ENCODE measurements at regions not wholly inside any gene's neighbourhood (a gene's known extent, or its start where the extent isn't known, plus 50 kb on each side); places are given as distances from the start of the nearest gene placed in this dataset.
A peak's percentile ranks its signal among the peaks of the same experiment; 100 is the strongest.

DNA sequence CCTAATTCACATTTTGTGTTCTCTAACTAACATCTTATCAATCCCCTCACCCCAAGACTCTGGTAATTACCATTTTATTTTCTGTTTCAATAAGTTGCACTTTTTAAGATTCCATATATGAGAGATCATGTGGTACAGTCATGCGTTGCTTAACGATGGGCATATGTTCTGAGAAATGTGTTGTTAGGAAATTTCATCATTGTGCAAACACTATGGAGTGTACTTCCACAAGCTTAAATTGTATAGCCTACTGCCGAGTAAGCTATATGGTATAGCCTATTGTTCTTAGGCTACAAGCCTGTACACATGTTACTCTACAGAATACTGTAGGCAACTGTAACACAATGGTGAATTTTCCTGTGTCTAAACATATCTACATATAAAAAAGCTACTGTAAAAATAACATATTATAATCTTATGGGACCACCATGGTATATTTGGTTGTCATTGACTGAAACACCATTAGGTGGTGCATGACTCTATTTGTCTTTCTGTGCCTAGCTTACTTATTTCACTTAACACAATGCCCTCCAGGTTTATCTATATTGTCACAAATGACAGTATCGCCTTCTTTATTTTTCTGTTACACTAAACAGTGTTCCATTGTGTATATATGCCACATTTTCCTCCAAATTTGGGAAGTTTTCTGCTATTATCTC lies 473.4 kb upstream of the LMO3 start:
- TF ChIP-seq, protein P1, sequence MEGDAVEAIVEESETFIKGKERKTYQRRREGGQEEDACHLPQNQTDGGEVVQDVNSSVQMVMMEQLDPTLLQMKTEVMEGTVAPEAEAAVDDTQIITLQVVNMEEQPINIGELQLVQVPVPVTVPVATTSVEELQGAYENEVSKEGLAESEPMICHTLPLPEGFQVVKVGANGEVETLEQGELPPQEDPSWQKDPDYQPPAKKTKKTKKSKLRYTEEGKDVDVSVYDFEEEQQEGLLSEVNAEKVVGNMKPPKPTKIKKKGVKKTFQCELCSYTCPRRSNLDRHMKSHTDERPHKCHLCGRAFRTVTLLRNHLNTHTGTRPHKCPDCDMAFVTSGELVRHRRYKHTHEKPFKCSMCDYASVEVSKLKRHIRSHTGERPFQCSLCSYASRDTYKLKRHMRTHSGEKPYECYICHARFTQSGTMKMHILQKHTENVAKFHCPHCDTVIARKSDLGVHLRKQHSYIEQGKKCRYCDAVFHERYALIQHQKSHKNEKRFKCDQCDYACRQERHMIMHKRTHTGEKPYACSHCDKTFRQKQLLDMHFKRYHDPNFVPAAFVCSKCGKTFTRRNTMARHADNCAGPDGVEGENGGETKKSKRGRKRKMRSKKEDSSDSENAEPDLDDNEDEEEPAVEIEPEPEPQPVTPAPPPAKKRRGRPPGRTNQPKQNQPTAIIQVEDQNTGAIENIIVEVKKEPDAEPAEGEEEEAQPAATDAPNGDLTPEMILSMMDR (conservative IDR thresholded peaks at IDR 0.05) = peak; percentile 31
- H3K27me3 Mint-ChIP-seq = peaks cover 2% of the 10 kb centered on the region
- H3K4me1 Mint-ChIP-seq (ENCODE audit: unreplicated experiment) = no peaks in the 10 kb centered on the region
- no peaks in the 10 kb centered on the region for H3K9me3 Mint-ChIP-seq
- no peak overlapping the region for H3K4me3 Mint-ChIP-seq
- H3K27ac Mint-ChIP-seq = no peak overlapping the region
- no peaks in the 10 kb centered on the region for H3K36me3 Mint-ChIP-seq
- DNase-seq (ENCODE audit: extremely low spot score, unreplicated experiment) = no peak

DNA sequence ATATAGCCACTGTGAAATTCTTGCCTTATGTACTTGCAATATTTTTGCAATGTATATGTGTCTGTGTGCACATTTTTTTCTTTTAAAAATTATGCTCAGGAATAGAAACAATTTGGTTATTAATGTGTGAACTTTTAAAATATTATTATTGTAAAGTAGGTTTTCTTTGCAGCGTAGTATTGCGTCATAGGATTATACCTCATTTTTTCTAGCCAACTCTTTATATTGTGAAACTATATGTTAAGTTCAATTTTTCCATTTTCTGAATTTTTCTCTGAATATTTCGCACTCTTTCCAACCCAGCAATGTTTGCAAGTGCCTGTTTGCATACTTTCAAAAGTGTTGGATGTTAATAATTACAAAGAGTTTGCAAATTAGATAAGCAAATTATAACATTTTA lies 471.6 kb upstream of the LMO3 start:
- no peak overlapping the region for H3K27ac Mint-ChIP-seq
- no peaks in the 10 kb centered on the region for H3K36me3 Mint-ChIP-seq

DNA sequence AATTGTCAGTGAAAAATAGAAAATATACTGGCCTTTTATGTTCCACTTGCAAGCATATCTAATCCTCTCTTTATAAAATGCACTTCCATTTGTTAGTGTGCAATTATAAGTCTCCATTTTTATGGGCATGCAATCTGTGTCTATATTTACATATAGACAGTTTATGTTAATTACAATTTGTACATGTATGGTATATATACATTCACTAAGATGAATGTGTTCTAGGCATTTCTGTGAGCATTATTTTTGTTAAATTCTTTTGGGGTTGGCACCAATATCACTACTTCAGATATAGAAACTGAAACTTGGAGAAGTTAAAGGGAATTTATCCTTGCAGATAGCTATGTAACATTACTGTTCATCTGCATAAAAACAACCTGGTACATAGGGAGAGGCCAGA lies 470.8 kb upstream of the LMO3 start:
- H3K4me1 Mint-ChIP-seq (ENCODE audit: unreplicated experiment) = no peaks in the 10 kb centered on the region

More for the DNA sequence above, 471.6 kb upstream of the LMO3 start:
- DNase-seq (ENCODE audit: extremely low spot score, unreplicated experiment) = no peak
- Mint-ChIP-seq H3K27me3 (peaks cover 2% of the 10 kb centered on the region), H3K4me3 (no peak overlapping the region), H3K4me1 (ENCODE audit: unreplicated experiment) (no peaks in the 10 kb centered on the region), H3K9me3 (no peaks in the 10 kb centered on the region)
- TF ChIP-seq, protein P1 (conservative IDR thresholded peaks at IDR 0.05) = no peak

DNA sequence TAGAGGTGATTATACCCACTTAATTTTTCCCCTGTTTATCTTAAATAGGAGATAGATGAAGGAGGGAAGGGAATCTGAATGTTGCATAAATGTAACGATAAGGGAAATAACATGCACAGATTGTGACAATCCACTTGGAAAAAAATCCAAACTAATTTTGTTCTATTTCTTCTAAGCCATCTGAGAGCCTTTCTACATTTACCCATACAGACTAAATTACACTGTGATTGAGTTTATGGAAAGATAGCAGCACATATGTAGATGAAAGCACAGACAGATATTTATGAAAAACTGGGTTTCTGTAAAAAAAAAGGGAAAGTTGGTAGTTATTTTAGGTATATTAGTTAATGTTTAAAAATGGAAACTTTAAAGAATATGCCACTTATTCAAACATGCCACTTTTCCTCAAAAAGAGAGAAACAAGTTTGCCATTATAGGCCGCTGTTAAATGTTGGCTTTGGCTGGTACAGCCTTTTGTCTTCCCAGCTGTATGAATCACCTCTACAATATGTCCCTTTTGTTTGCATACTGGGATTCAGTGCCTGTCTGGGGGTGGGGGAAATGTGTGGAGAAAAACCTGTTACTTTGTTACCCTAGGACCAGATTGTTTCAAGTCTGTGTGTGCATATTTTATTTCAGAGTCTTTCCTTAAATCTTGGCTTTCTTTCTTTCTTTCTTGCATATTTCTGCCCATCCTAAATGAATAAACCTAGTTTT lies 470.2 kb upstream of the LMO3 start:
- Mint-ChIP-seq H3K27me3 (peaks cover 2% of the 10 kb centered on the region), H3K4me3 (no peak overlapping the region), H3K36me3 (no peaks in the 10 kb centered on the region), H3K27ac (no peak overlapping the region), H3K9me3 (no peaks in the 10 kb centered on the region), H3K4me1 (ENCODE audit: unreplicated experiment) (no peaks in the 10 kb centered on the region)
- no peak for DNase-seq (ENCODE audit: extremely low spot score, unreplicated experiment)
- TF ChIP-seq, protein P1 (conservative IDR thresholded peaks at IDR 0.05) = no peak

More for the DNA sequence above, 470.8 kb upstream of the LMO3 start:
- peaks cover 2% of the 10 kb centered on the region for H3K27me3 Mint-ChIP-seq
- H3K4me3 Mint-ChIP-seq = no peak overlapping the region
- no peaks in the 10 kb centered on the region for H3K9me3 Mint-ChIP-seq
- no peak overlapping the region for H3K27ac Mint-ChIP-seq
- no peaks in the 10 kb centered on the region for H3K36me3 Mint-ChIP-seq
- no peak for DNase-seq (ENCODE audit: extremely low spot score, unreplicated experiment)
- TF ChIP-seq, protein P1 (conservative IDR thresholded peaks at IDR 0.05) = no peak

DNA sequence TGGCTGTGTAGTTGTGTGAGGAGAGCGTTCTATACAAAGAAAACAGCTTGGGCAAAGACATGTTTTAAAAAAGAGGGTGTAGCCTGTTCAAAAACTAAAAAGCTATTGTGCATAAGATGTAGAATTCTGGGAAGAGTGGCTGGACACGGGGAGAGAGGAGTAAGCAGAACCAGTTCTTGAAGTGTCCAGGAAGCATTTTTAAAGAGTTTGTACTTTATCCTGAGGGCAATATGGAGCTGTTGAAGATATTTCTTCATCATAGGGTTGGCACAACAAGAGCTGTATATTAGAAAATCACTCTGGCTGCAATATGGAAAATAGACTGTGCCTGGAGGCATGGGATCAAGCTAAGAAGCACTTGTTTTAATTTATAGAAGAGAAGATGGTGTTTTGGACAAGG lies 458.9 kb upstream of the LMO3 start:
- Mint-ChIP-seq H3K4me1 (ENCODE audit: unreplicated experiment) (no peaks in the 10 kb centered on the region), H3K4me3 (no peak overlapping the region), H3K9me3 (peaks cover 4% of the 10 kb centered on the region), H3K36me3 (no peaks in the 10 kb centered on the region), H3K27me3 (peaks cover 3% of the 10 kb centered on the region), H3K27ac (no peak overlapping the region)
- DNase-seq (ENCODE audit: extremely low spot score, unreplicated experiment) = no peak
- TF ChIP-seq, protein P1 (conservative IDR thresholded peaks at IDR 0.05) = no peak
